ENCODE measurements at regions not wholly inside any gene's neighbourhood (a gene's known extent, or its start where the extent isn't known, plus 50 kb on each side); places are given as distances from the start of the nearest gene placed in this dataset.

GRCh38 chr4:171644430-171645057, 168.7 kb upstream of the GALNTL6 start:
- no peak for DNase-seq (ENCODE audit: extremely low read depth, low read depth)
- TF ChIP-seq CTCF (IDR thresholded peaks at IDR 0.05; ENCODE audit: low read depth, low read length): no peak

DNA sequence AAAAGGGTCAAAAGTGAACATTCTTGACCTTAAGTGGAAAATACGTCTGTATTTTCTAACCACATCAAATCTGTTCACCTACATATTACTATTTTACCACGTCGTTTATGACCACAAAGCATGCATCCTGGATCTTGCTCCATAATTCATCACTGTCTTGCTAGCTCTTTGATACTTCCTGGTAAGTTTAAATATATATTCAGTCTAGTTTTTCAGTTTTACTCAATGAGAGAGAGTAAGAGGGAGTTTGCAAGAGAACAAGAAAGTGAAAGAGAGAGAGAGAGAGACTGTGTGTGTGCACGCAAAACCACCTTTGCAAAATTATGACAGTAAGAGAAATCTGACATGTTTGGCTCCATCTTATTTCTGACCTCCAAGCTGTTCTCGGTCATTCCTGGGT, 173.7 kb upstream of the GALNTL6 start:
- no peak for DNase-seq (ENCODE audit: extremely low read depth, low read depth)
- TF ChIP-seq CTCF (IDR thresholded peaks at IDR 0.05; ENCODE audit: low read depth, low read length): no peak

DNA sequence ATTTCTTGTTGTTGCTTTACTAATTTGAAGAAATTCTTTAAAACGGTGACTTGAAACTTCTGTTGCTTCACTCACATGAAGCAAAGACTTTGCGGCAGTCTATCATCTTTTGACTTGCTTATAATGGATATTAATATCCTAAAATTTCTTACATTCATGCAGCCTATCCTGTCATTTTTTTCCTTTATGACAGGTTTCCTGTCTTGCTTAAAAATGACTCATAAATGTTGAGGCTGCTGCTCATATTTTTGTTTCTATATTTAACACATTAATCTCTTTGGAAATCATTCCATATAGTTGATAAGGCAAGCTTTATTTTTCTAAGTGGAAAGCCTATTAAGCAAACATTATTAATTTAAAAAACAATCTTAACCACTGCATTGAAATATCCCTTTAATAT, 176.6 kb upstream of the GALNTL6 start:
- no peak for DNase-seq (ENCODE audit: extremely low read depth, low read depth)
- no peak for TF ChIP-seq CTCF (IDR thresholded peaks at IDR 0.05; ENCODE audit: low read depth, low read length)

DNA sequence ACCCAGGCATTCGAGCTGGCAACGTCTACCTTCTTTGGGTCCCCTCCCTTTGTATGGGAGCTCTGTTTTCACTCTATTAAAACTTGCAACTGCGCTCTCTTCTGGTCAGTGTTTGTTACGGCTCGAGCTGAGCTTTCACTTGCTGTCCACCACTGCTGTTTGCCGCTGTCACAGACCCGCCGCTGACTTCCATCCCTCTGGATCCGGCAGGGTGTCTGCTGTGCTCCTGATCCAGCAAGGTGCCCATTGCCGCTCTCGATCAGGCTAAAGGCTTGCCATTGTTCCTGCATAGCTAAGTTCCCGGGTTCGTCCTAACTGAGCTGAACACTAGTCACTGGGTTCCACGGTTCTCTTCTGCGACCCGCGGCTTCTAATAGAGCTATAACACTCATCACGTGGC, 183.5 kb upstream of the GALNTL6 start:
- TF ChIP-seq CTCF (IDR thresholded peaks at IDR 0.05; ENCODE audit: low read depth, low read length): no peak
- no peak for DNase-seq (ENCODE audit: extremely low read depth, low read depth)

DNA sequence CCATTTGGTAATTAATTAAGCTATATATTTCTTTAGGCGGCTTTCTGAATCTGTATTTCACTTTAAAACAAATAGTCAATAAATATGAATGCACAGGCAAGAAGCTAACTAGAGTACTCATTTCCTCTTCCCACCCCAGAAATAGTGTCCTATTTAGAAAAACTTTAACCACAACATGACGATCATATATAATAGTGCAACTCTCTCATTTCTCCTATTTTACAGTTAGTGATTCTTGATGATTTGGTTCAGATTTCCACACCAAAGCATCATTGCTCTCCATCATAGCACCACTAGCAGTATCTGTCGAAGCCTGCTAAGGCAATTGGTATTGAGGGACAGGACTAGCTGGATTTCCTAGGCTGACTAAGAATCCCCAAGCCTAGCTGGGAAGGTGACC, 184.0 kb upstream of the GALNTL6 start:
- no peak for DNase-seq (ENCODE audit: extremely low read depth, low read depth)

GRCh38 chr4:171626554-171626953, 186.7 kb upstream of the GALNTL6 start:
- DNase-seq (ENCODE audit: extremely low read depth, low read depth): no peak
- TF ChIP-seq CTCF (IDR thresholded peaks at IDR 0.05; ENCODE audit: low read depth, low read length): no peak

More for the DNA sequence above, 184.0 kb upstream of the GALNTL6 start:
- no peak for TF ChIP-seq CTCF (IDR thresholded peaks at IDR 0.05; ENCODE audit: low read depth, low read length)

GRCh38 chr4:171622729-171623128, 190.5 kb upstream of the GALNTL6 start:
- TF ChIP-seq CTCF (IDR thresholded peaks at IDR 0.05; ENCODE audit: low read depth, low read length): no peak
- no peak for DNase-seq (ENCODE audit: extremely low read depth, low read depth)

Measured in AG09319 (cell line).